ENCODE measurements at regions not wholly inside any gene's neighbourhood (a gene's known extent, or its start where the extent isn't known, plus 50 kb on each side); places are given as distances from the start of the nearest gene placed in this dataset.

- no peak for DNase-seq
- Histone ChIP-seq H3K27ac (no peak overlapping the region), H3K27me3 (ENCODE audit: insufficient read depth, low read depth, severe bottlenecking) (no peaks in the 10 kb centered on the region), H3K9me3 (ENCODE audit: severe bottlenecking) (peaks cover 3% of the 10 kb centered on the region), H3K4me3 (ENCODE audit: low read depth, low read length) (no peak overlapping the region), H3K36me3 (no peaks in the 10 kb centered on the region)
- TF ChIP-seq CTCF (IDR thresholded peaks at IDR 0.05; ENCODE audit: low read depth, low read length): no peak
Measured at GRCh38 chr22:27163162-27164137, 506.1 kb downstream of the MIAT start.

DNA sequence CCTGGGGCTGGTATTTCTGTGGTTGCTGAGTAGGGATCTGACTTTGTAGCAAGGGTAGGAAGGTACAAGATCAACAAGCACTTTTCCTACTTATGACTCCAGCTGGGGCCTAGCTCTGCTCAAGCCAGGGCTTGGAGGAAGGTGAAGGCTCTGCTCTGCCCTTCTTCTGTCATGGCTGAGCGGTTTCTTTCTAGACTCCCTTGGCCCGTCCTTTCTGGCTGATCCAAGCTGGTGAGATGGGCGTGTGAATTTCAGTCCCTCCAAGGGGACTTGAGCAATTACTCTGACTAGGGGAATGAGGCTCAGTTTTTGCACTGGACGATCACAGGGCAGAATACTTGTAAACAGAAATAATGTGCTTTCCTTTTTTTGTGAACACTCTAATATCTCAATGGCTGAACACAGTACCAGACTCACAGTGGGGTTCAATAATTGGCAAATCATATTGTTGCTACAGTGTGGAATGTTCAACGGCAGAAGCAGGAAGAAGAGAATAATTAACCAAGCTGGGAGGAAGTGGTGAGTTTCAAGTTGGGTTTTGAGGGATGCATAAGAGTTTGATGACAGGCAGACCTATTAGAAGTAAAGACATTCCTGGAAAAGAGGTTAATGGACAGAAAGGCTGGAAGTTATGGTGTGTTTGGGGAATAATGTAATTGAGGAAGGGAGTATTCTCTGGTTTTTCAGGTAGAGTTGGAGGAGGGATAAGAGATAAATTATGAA is 507.6 kb downstream of the MIAT start:
- no peak overlapping the region for H3K4me3 ChIP-seq (ENCODE audit: low read depth, low read length)
- peaks cover 3% of the 10 kb centered on the region for H3K9me3 ChIP-seq (ENCODE audit: severe bottlenecking)
- TF ChIP-seq CTCF (IDR thresholded peaks at IDR 0.05; ENCODE audit: low read depth, low read length): no peak
- no peaks in the 10 kb centered on the region for H3K36me3 ChIP-seq
- no peak for DNase-seq
- H3K27me3 ChIP-seq (ENCODE audit: insufficient read depth, low read depth, severe bottlenecking): no peaks in the 10 kb centered on the region
- H3K27ac ChIP-seq: no peak overlapping the region

GRCh38 chr22:27168681-27169080 is 511.3 kb downstream of the MIAT start:
- no peak for DNase-seq
- Histone ChIP-seq H3K36me3 (no peaks in the 10 kb centered on the region), H3K27ac (no peak overlapping the region), H3K4me3 (ENCODE audit: low read depth, low read length) (no peak overlapping the region), H3K9me3 (ENCODE audit: severe bottlenecking) (peaks cover 3% of the 10 kb centered on the region), H3K27me3 (ENCODE audit: insufficient read depth, low read depth, severe bottlenecking) (no peaks in the 10 kb centered on the region)
- no peak for TF ChIP-seq CTCF (IDR thresholded peaks at IDR 0.05; ENCODE audit: low read depth, low read length)

DNA sequence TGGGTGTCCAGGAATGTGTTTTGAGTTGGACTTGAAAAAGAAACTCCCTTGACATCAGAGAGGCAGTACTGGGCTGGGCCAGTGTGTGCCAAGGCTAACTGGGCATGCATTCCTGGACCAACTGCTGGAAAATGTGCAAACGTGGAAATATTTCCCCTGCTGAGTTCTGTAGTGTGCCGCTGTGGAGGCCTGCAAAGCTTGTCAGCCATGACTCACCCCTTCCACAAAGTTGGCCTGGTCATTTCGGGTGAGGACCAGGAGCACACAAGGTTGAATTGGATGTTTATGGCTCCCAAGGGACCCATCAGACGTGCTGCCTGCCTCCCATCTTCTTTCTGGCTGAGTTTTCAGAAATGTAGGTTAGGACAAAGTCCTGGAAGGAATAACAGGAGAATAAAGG is 513.1 kb downstream of the MIAT start:
- H3K27ac ChIP-seq: no peak overlapping the region
- DNase-seq: no peak
- H3K36me3 ChIP-seq: no peaks in the 10 kb centered on the region
- no peak overlapping the region for H3K4me3 ChIP-seq (ENCODE audit: low read depth, low read length)
- H3K27me3 ChIP-seq (ENCODE audit: insufficient read depth, low read depth, severe bottlenecking): peaks cover 11% of the 10 kb centered on the region
- no peaks in the 10 kb centered on the region for H3K9me3 ChIP-seq (ENCODE audit: severe bottlenecking)
- no peak for TF ChIP-seq CTCF (IDR thresholded peaks at IDR 0.05; ENCODE audit: low read depth, low read length)

DNA sequence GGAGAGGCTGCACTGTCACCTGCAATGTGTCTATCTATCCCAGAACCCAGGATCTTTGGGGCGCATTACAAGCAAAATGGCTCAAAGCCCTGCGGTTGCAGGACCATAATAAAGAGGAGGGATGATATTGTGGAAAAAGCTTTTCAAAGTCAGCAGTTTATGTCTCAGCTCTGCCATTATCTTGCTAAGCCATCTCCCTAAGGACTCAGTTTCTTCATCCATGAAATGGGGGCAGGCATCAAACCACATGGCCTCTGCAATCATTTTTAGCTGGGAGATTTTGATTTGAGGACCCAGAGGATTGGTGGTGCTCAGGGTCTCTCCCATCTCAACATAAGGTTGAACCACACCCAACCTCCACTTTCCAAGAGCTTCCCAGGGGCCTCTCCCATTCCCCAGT is 513.8 kb downstream of the MIAT start:
- DNase-seq: no peak
- Histone ChIP-seq H3K9me3 (ENCODE audit: severe bottlenecking) (no peaks in the 10 kb centered on the region), H3K36me3 (no peaks in the 10 kb centered on the region), H3K27ac (no peak overlapping the region), H3K4me3 (ENCODE audit: low read depth, low read length) (no peak overlapping the region), H3K27me3 (ENCODE audit: insufficient read depth, low read depth, severe bottlenecking) (peaks cover 17% of the 10 kb centered on the region)
- TF ChIP-seq CTCF (IDR thresholded peaks at IDR 0.05; ENCODE audit: low read depth, low read length): no peak
